ENCODE measurements at regions not wholly inside any gene's neighbourhood (a gene's known extent, or its start where the extent isn't known, plus 50 kb on each side); places are given as distances from the start of the nearest gene placed in this dataset.

GRCh38 chr6:10237298-10238038, 177.4 kb downstream of the TFAP2A start:
- intact Hi-C loops (cut with micrococcal nuclease), result no loop called here
- DNase-seq, result no peak
- H3K9me3 ChIP-seq (replicated peaks), result no peaks in the 10 kb centered on the region
- no peak overlapping the region for H3K4me3 ChIP-seq
- H3K36me3 ChIP-seq, result no peaks in the 10 kb centered on the region
- H3K27me3 ChIP-seq (ENCODE audit: low read depth), result peaks cover 17% of the 10 kb centered on the region
- TF ChIP-seq CTCF (IDR thresholded peaks at IDR 0.05; ENCODE audit: borderline replicate concordance), result no peak
- no peaks in the 10 kb centered on the region for H3K4me1 ChIP-seq
- no peak overlapping the region for H3K27ac ChIP-seq (replicated peaks)

GRCh38 chr6:10235344-10235743, 179.5 kb downstream of the TFAP2A start:
- H3K27ac ChIP-seq (replicated peaks), result no peak overlapping the region
- H3K4me3 ChIP-seq, result no peak overlapping the region
- no peak for DNase-seq
- intact Hi-C loops (cut with micrococcal nuclease), result no loop called here
- H3K4me1 ChIP-seq, result no peaks in the 10 kb centered on the region
- H3K36me3 ChIP-seq, result no peaks in the 10 kb centered on the region
- H3K9me3 ChIP-seq (replicated peaks), result no peaks in the 10 kb centered on the region
- TF ChIP-seq CTCF (IDR thresholded peaks at IDR 0.05; ENCODE audit: borderline replicate concordance), result no peak
- peaks cover 14% of the 10 kb centered on the region for H3K27me3 ChIP-seq (ENCODE audit: low read depth)

- intact Hi-C loops (cut with micrococcal nuclease), result no loop called here
- no peak for DNase-seq
- Histone ChIP-seq H3K4me3 (no peak overlapping the region), H3K27ac (replicated peaks) (no peak overlapping the region), H3K4me1 (no peaks in the 10 kb centered on the region), H3K9me3 (replicated peaks) (peaks cover 22% of the 10 kb centered on the region), H3K36me3 (no peaks in the 10 kb centered on the region), H3K27me3 (ENCODE audit: low read depth) (no peaks in the 10 kb centered on the region)
- TF ChIP-seq CTCF (IDR thresholded peaks at IDR 0.05; ENCODE audit: borderline replicate concordance), result no peak
Measured at GRCh38 chr6:10230531-10230930, 184.3 kb downstream of the TFAP2A start.

- no peak overlapping the region for H3K4me3 ChIP-seq
- no peak for TF ChIP-seq CTCF (IDR thresholded peaks at IDR 0.05; ENCODE audit: borderline replicate concordance)
- H3K27me3 ChIP-seq (ENCODE audit: low read depth), result peaks cover 7% of the 10 kb centered on the region
- no peak overlapping the region for H3K27ac ChIP-seq (replicated peaks)
- H3K4me1 ChIP-seq, result no peaks in the 10 kb centered on the region
- DNase-seq, result no peak
- no peaks in the 10 kb centered on the region for H3K36me3 ChIP-seq
- intact Hi-C loops (cut with micrococcal nuclease), result no loop called here
- H3K9me3 ChIP-seq (replicated peaks), result peaks cover 22% of the 10 kb centered on the region
Measured at GRCh38 chr6:10223841-10224240, 191.0 kb downstream of the TFAP2A start.

GRCh38 chr6:10221178-10221577, 193.7 kb downstream of the TFAP2A start:
- Histone ChIP-seq H3K4me1 (no peaks in the 10 kb centered on the region), H3K36me3 (no peaks in the 10 kb centered on the region), H3K4me3 (no peak overlapping the region), H3K9me3 (replicated peaks) (peaks cover 1% of the 10 kb centered on the region), H3K27ac (replicated peaks) (no peak overlapping the region), H3K27me3 (ENCODE audit: low read depth) (peaks cover 7% of the 10 kb centered on the region)
- TF ChIP-seq CTCF (IDR thresholded peaks at IDR 0.05; ENCODE audit: borderline replicate concordance), result no peak
- no peak for DNase-seq
- intact Hi-C loops (cut with micrococcal nuclease), result no loop called here

All from left ventricle myocardium inferior (tissue), 1 donor.